Panc1 (cell line): ENCODE measurements at regions not wholly inside any gene's neighbourhood (a gene's known extent, or its start where the extent isn't known, plus 50 kb on each side); places are given as distances from the start of the nearest gene placed in this dataset.

Experiments used
- POLR2AphosphoS5 ChIP-seq: IDR thresholded peaks from 2 replicates; pipeline ENCODE4 v1.6.1; 2012; ENCODE audit warnings: mild to moderate bottlenecking, low read depth, low read length, moderate library complexity
- SIN3A ChIP-seq: IDR thresholded peaks from 2 replicates; pipeline ENCODE4 v1.6.1; 2012; ENCODE audit warnings: low read depth, mild to moderate bottlenecking, low read length, moderate library complexity, borderline replicate concordance; ENCODE audit not compliant: insufficient read depth
- TF ChIP-seq, protein P1 (sequence below): fragments of 450-650 bp; IDR thresholded peaks from 2 replicates; pipeline ENCODE4 v1.5.1; 2017; ENCODE audit warnings: mild to moderate bottlenecking

DNA sequence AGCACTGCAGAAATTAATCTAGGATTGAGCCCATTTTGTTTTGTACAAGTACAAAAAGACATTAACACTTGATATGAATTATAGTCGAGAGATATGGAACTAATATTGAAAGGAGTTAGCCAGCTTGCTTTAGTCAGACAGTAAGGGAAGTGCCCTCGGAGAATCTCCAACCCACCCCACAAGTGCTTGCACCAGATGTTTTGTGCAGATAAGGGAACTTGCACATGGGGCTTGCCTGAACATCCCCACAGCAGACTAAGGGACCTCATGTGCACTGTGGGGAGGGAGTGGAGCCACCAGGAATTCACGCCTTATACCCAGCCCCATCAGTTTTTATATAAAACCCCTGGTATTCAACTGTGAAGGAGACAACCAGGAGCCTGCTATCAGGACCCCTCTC lies 122.3 kb downstream of the EFHB start:
- TF ChIP-seq SIN3A (no peak), POLR2AphosphoS5 (no peak)
- TF ChIP-seq, protein P1, sequence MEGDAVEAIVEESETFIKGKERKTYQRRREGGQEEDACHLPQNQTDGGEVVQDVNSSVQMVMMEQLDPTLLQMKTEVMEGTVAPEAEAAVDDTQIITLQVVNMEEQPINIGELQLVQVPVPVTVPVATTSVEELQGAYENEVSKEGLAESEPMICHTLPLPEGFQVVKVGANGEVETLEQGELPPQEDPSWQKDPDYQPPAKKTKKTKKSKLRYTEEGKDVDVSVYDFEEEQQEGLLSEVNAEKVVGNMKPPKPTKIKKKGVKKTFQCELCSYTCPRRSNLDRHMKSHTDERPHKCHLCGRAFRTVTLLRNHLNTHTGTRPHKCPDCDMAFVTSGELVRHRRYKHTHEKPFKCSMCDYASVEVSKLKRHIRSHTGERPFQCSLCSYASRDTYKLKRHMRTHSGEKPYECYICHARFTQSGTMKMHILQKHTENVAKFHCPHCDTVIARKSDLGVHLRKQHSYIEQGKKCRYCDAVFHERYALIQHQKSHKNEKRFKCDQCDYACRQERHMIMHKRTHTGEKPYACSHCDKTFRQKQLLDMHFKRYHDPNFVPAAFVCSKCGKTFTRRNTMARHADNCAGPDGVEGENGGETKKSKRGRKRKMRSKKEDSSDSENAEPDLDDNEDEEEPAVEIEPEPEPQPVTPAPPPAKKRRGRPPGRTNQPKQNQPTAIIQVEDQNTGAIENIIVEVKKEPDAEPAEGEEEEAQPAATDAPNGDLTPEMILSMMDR, result no peak
